ENCODE measurements at regions not wholly inside any gene's neighbourhood (a gene's known extent, or its start where the extent isn't known, plus 50 kb on each side); places are given as distances from the start of the nearest gene placed in this dataset.

DNA sequence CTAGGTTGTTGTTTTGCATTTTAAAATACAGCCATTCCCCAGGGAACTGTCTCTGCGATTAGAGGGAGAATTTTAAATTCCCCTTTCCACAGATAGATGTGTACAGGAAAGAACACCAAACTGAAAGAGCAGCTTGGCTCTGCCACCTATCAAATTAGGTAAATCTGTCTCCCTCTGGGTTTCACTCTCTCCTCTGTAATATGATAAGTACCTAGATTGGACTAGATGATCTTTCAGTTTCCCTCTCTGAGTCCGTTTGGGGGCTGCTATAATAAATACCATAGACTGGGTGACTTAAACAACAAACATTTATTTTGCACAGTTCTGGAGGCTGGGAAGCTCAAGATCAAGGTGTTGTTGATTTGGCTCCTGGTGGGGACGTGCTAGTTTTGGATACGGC, 186.0 kb downstream of the KIF20B start:
- DNase-seq (ENCODE audit: low read depth) = no peak

DNA sequence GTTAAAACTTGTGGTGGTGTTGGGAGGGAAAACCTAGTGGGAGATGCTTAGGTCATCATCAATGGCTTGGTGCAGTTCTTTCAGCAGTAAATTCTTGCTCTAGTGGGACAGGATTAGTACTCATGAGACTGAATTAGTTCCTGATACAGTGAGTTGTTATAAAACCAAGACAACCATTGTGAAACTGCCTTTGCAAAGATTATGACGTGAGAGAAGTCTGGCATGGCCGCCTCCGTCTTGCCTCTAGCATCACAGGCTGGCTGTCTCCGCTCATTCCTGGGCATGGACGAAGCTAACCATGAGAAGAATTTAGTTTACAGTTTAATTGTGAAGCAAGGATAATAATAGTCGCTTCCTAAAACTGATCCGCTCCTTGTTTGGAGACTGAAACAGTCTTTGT, 186.4 kb downstream of the KIF20B start:
- DNase-seq (ENCODE audit: low read depth) = peak; percentile 8

DNA sequence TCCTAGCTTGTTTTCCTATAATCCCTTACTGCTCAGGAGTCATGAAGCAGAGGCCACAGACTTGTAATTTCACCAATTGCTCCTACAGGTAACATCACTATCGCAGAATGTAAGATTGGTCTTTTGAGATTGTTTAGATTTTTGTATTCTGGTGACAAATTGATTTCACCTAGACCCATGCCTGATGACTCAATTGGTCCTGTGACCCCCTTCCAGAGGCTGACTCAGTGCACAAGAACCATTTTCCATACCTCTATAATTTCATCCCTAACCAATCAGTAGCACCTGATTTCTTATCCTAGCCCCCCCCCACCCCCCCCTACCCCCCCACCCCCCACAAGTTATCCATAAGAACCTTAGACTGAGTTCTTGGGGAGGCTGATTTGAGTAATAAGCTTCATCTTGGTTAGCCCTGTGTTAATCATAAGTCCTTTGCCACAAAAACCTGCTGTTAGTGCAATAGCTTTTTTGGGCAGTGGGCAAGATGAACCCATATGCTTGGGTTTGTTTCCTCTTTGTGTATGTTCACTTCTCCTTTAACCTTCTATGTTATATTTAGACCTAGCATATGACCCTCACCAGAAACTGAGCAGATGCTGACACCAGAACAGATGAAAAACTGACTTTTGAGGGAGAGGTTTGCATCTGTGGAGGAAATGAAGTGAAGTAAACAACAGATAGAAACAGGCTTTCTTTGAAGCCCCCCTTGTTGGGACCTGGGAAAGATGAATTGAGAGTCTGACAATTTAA, 187.1 kb downstream of the KIF20B start:
- DNase-seq (ENCODE audit: low read depth) = no peak

- no peak for DNase-seq (ENCODE audit: low read depth)
Measured at GRCh38 chr10:89889606-89890005, 188.2 kb downstream of the KIF20B start.

DNA sequence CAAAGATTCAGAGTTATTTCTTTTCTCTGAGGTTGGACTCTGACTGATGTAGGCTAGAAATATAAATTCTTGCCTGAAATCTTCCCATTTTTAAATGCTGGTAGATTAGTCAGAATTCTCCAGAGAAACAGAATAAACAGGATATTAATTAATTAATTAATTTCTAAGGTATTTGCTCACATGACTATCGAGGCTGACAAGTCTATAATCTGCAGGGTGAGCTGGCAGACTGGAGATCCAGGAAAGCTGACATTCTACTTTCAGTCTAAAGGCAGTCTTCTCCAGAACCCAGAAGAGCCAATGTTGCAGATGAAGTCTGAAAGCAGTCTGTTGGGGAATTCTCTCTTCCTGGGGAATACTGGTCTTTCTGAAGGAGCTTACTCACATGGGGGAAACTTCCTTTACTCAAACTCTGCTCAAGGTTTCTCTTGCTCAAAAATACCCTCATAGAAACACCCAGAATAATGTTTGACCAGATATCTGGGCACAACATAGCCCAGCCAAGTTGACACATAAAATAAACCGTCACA, 189.7 kb downstream of the KIF20B start:
- no peak for DNase-seq (ENCODE audit: low read depth)

- DNase-seq (ENCODE audit: low read depth) = no peak
Measured at GRCh38 chr10:89894051-89894450, 192.7 kb downstream of the KIF20B start.

- no peak for DNase-seq (ENCODE audit: low read depth)
Measured at GRCh38 chr10:89900554-89900953, 199.2 kb downstream of the KIF20B start.

GRCh38 chr10:89901895-89902294, 200.5 kb downstream of the KIF20B start:
- no peak for DNase-seq (ENCODE audit: low read depth)

DNA sequence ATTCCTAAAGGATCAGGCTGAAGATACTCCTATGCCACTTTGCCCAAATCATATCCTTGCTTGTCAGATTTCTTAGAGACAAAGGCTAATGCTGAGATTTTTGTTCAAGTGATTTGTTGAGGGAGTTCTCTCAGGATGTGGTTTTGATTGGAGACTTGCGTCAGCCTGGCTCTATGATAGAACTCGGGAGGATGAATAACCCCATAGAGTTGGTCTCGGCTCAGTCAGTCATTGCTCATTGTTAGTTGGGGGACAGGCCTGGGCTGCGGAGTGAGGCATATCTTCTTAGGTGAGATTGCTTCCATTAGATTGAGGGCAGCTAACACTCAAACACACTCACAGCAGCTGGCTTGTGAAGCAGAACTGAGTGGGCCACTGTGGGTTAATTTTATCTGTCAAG, 203.4 kb downstream of the KIF20B start:
- no peak for DNase-seq (ENCODE audit: low read depth)

- DNase-seq (ENCODE audit: low read depth) = no peak
Measured at GRCh38 chr10:89909752-89910151, 208.4 kb downstream of the KIF20B start.

- no peak for DNase-seq (ENCODE audit: low read depth)
Measured at GRCh38 chr10:89915021-89915420, 213.6 kb downstream of the KIF20B start.

GRCh38 chr10:89915968-89916367, 214.6 kb downstream of the KIF20B start:
- no peak for DNase-seq (ENCODE audit: low read depth)

DNA sequence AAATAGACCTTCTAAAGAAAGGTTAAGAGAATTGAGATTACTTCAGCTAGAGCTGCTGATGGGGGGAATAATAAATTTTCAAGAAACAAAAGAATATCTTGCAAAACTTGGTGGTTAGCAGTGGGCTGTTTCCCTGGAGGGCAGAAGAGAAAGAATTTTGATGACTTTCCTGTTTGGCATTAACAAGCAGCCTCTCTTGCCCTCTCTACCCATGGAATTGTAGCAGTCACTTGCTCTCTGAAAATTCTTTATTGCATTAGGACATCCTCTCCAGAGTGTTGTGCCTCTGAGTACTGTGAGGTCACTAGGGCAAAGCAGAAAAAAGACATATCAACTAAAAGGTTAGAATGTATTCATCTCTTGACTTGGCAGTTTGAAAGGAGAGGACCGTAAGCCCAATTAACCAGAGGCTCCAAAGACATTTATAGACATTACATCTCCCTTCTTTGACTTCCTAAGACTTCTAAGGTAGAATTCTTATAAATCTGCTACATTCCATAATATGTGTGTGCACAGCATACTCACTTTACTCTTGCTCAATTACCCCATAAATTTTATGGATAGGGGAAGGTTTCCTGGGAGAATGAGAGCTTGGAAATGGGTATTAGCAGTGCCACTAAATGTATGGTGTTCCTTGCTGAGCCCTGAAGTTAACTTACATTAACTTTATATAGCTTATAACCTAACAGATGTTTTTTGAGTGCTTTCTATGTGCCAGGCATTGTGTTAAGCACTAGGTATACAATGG, 215.3 kb downstream of the KIF20B start:
- DNase-seq (ENCODE audit: low read depth) = no peak

DNA sequence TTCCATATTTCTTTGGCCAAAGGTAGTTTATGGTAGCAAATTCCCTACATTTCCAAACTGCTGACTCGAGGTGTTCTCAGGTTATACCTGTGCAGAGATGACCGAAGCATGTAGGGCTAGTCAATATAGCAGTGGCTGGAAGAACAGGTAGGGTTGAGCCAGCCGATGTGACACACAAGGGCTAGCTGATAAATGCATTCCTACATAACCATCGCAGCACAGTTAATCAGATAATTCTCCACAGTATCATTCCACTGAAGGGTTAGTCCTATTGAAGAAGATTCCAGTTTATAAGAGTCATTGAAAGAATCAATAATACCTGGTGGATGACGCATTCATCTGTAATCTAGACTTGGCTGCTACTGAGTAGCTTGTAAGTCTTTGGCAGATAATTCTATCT, 220.0 kb downstream of the KIF20B start:
- DNase-seq (ENCODE audit: low read depth) = no peak

DNA sequence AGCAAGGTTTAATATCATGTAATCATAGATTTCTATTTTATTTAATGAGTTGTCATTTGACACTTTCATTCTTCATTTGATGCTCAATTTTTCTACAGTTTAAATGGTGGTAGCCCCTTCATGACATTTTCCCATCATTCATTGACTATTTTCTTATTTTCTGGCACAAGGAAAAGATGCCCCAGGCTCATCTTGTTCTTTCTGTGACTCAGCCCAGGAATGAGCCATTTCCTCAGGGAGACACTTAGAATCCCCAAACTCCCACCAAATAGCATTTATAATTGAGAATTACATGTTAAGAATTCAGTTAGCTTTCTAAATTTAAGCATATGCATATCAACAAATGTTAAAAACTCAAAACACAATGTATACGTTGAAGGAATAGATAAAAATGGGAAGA, 222.3 kb downstream of the KIF20B start:
- no peak for DNase-seq (ENCODE audit: low read depth)

- no peak for DNase-seq (ENCODE audit: low read depth)
Measured at GRCh38 chr10:89924261-89924660, 222.9 kb downstream of the KIF20B start.

DNA sequence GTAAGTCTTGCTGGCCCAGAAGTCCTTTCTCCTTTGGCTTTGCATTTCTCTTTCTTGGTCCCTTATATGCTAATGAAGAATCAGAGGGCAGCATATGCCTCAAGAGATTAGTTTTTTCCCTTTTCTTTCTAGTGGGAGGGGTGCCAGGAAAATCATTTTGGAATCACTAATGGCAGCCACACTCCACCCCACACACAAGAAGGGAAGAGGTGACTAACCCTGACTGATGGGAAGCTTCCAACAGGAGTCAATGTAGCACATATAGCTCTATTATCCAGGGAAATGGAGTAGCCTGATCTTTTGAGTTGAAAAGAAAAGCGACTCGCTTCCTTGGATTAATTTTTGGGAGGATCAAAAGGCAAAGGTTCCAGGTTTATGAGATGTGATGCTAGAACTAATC, 225.3 kb downstream of the KIF20B start:
- DNase-seq (ENCODE audit: low read depth) = no peak

GRCh38 chr10:89929282-89930026, 228.1 kb downstream of the KIF20B start:
- no peak for DNase-seq (ENCODE audit: low read depth)

GRCh38 chr10:89937494-89937893, 236.1 kb downstream of the KIF20B start:
- no peak for DNase-seq (ENCODE audit: low read depth)

GRCh38 chr10:89940076-89940475, 238.7 kb downstream of the KIF20B start:
- no peak for DNase-seq (ENCODE audit: low read depth)

DNA sequence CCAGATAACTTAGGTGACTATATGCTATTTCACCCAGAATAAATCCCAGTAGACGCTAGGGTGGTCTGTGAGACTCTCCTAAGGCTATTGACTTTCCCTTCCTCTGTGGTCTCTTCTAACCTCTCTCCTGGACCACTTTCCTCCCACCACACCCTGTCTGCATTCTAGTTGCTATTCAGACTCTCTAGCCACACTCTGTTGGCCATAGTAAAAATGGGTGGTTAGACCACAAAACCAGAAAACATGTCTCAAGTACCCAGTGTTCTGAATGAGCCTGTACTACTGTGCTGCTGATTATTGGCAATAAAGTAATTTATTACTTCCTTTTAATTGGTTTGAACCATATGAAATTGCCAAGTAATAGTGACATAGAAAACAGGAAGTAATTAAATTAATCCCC, 240.8 kb downstream of the KIF20B start:
- DNase-seq (ENCODE audit: low read depth) = no peak

GRCh38 chr10:89944138-89944537, 242.7 kb downstream of the KIF20B start:
- no peak for DNase-seq (ENCODE audit: low read depth)

DNA sequence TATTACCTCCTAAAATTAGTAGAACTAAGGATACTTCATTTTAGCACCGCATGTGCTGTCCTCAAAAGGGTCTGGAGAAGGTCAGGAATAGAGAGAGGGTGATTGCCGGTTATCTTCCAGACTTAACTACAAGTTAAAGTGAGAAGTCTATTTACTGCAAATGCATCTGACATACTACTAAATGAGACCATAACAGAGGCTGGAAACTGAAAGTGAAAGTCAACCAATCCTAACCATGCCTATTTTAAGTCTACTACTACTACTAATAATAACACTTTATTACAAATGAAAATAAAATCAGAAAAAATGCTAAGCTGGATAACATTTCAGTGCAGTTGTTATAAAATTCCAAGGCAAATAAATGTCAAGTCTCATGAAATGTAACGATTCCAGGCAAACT, 244.7 kb downstream of the KIF20B start:
- DNase-seq (ENCODE audit: low read depth) = no peak

Data from GM04503 (cell line).